NB4 (cell line): ENCODE measurements at regions not wholly inside any gene's neighbourhood (a gene's known extent, or its start where the extent isn't known, plus 50 kb on each side); places are given as distances from the start of the nearest gene placed in this dataset.

Source experiments
- DNase-seq: peaks from one replicate; pipeline ENCODE4 v3.0.0; 2010; ENCODE audit warnings: low read depth
- H3K4me3 ChIP-seq: one replicate; pipeline ENCODE4 v1.5.1; 2011; ENCODE audit warnings: mild to moderate bottlenecking, low read depth, low read length, moderate library complexity
- CTCF ChIP-seq: IDR thresholded peaks from one replicate; pipeline ENCODE4 v1.5.1; 2012; ENCODE audit warnings: low read depth, low read length
- MAX ChIP-seq: IDR thresholded peaks from 2 replicates; pipeline ENCODE4 v1.6.1; 2011; ENCODE audit warnings: low read depth, low read length
- MYC ChIP-seq: IDR thresholded peaks from 2 replicates; pipeline ENCODE4 v1.6.1; 2011; ENCODE audit warnings: low read depth, low read length
- POLR2A ChIP-seq: IDR thresholded peaks from 2 replicates; pipeline ENCODE4 v1.6.1; 2011; ENCODE audit warnings: mild to moderate bottlenecking; ENCODE audit not compliant: insufficient read length; ENCODE audit errors: extremely low read depth

DNA sequence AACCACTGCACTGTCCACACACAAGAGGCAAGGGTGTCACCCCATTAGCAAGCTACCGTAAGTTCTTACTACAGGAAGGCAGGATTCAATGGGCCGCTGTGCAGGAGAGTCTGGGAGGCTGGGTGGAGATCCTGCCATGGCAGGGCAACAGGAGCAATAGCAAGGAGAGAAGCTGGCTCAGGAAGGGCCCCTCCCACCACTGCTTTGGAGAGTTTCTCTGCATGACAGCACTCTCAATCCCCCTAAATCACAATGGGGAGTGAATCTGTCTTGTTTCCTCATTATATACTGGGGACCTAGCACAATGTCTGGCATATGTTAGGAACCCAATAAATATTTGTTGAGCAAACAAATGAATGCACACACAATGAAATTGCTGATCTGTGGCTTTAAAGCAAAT lies 83.2 kb upstream of the SFMBT2 start:
- H3K4me3 ChIP-seq: no peak overlapping the region
- no peak for DNase-seq
- no peak for TF ChIP-seq CTCF
- TF ChIP-seq POLR2A: no peak
- TF ChIP-seq MAX: no peak
- TF ChIP-seq MYC: no peak

DNA sequence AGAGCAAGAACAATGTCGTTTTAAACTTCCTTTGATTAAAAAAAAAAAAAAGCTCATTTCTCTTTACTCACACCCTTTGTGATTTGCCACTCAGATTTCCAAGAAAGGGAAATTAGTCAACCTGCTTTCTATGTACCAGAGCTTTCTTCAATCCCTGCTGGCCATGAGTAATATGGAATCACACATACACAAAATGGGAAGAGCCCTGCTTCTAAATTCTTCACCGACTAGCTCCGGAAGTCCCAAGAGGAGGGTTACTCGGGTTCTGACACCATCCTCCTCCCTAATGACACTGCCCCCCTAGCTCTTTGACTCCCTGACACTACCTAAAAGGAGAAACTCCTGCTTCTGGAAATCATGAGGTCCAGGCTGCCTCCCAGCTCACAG lies 81.8 kb upstream of the SFMBT2 start:
- H3K4me3 ChIP-seq: no peak overlapping the region
- no peak for DNase-seq
- TF ChIP-seq CTCF: no peak
- TF ChIP-seq MAX: no peak
- TF ChIP-seq MYC: no peak
- no peak for TF ChIP-seq POLR2A

GRCh38 chr10:7491949-7492659 lies 81.3 kb upstream of the SFMBT2 start:
- no peak for TF ChIP-seq CTCF
- no peak for TF ChIP-seq MYC
- no peak for TF ChIP-seq MAX
- no peak for TF ChIP-seq POLR2A
- no peak overlapping the region for H3K4me3 ChIP-seq
- DNase-seq: no peak

GRCh38 chr10:7491230-7491629 lies 80.4 kb upstream of the SFMBT2 start:
- no peak for TF ChIP-seq CTCF
- no peak for TF ChIP-seq POLR2A
- TF ChIP-seq MAX: no peak
- H3K4me3 ChIP-seq: no peak overlapping the region
- DNase-seq: no peak

DNA sequence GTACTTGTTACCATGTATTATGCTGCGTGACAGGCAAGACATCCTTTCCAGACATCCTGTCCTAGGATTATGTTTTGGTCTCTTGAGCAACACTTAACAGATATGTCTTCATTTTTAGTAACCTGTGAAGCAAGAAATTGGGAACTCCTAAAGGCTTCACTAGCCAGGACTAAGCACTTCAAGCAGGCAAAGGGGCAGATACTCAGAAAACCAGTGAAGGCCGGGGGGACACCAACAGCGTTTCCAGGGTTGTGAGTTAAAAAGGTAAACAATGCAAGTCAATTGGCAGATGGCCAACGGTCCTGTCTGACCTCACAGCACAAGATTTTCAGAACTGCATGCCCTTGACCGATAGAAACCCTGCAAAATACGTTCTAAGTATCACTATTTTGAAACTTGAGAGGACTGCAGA lies 77.6 kb upstream of the SFMBT2 start:
- peak; percentile 48 for DNase-seq
- no peak overlapping the region for H3K4me3 ChIP-seq
- TF ChIP-seq MAX: no peak
- TF ChIP-seq POLR2A: no peak
- TF ChIP-seq MYC: no peak
- TF ChIP-seq CTCF: no peak

- peak; percentile 9 for DNase-seq
- no peak overlapping the region for H3K4me3 ChIP-seq
- no peak for TF ChIP-seq MAX
- TF ChIP-seq MYC: no peak
- no peak for TF ChIP-seq CTCF
- TF ChIP-seq POLR2A: no peak
Measured at GRCh38 chr10:7487528-7487927, 76.7 kb upstream of the SFMBT2 start.
